Fibroblast of mammary gland (primary cell): ENCODE measurements at regions not wholly inside any gene's neighbourhood (a gene's known extent, or its start where the extent isn't known, plus 50 kb on each side); places are given as distances from the start of the nearest gene placed in this dataset.

Experiments used
- DNase-seq: peaks from one replicate; pipeline ENCODE4 v3.0.0-alpha.2; 2010; ENCODE audit warnings: low read depth
- H3K4me3 ChIP-seq: 2 replicates; pipeline ENCODE4 v1.5.1; 2011; ENCODE audit warnings: low read depth, mild to moderate bottlenecking, low read length, moderate library complexity; ENCODE audit not compliant: control insufficient read depth
- TF ChIP-seq, protein P1 (sequence below): conservative IDR thresholded peaks from 2 replicates; pipeline ENCODE4 v1.5.1; 2011; ENCODE audit warnings: low read depth, low read length, inconsistent platforms; ENCODE audit not compliant: control insufficient read depth, insufficient read depth

DNA sequence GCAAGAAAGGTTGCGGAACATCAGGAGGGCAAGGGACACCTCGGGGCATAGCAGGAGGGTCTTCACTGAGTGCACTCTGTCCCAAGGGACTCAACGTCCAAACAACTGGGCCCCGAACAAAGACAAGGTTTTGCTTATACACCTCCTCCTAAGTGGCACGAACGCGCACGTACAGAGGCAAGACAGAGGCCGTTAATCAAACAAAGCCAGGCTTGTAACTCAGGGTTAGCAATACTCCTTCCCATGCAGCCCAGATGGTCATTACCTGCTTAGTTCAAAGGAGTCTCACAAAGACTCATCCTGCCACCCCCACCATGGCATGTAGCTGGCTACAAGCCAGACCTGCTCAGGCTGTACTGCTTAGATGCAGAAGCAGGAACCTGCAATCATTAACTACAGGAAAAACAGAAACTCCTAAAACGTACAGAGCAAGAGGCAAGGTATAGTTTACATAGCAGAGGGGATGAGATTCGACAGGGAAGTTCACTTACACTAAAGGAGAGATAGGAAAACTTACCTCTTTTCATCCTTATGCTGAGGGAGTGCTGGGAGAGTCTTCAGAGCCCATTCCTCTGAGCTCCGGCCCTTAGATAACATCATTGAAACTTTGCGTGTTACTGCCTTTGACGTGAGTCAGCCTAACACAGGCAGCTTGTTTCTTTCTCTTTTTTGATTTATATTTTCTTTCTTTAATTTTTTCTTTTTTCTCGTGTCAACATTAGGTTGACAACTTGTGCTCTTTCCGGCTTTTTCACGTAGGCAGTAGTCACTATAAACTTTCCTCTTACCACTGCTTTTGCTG lies 1319.1 kb downstream of the TMEM121 start:
- H3K4me3 ChIP-seq: no peak overlapping the region
- TF ChIP-seq, protein P1, sequence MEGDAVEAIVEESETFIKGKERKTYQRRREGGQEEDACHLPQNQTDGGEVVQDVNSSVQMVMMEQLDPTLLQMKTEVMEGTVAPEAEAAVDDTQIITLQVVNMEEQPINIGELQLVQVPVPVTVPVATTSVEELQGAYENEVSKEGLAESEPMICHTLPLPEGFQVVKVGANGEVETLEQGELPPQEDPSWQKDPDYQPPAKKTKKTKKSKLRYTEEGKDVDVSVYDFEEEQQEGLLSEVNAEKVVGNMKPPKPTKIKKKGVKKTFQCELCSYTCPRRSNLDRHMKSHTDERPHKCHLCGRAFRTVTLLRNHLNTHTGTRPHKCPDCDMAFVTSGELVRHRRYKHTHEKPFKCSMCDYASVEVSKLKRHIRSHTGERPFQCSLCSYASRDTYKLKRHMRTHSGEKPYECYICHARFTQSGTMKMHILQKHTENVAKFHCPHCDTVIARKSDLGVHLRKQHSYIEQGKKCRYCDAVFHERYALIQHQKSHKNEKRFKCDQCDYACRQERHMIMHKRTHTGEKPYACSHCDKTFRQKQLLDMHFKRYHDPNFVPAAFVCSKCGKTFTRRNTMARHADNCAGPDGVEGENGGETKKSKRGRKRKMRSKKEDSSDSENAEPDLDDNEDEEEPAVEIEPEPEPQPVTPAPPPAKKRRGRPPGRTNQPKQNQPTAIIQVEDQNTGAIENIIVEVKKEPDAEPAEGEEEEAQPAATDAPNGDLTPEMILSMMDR: no peak
- DNase-seq: no peak

GRCh38 chr14:106846218-106846617 lies 1319.8 kb downstream of the TMEM121 start:
- no peak for DNase-seq
- TF ChIP-seq, protein P1: no peak
- no peak overlapping the region for H3K4me3 ChIP-seq

DNA sequence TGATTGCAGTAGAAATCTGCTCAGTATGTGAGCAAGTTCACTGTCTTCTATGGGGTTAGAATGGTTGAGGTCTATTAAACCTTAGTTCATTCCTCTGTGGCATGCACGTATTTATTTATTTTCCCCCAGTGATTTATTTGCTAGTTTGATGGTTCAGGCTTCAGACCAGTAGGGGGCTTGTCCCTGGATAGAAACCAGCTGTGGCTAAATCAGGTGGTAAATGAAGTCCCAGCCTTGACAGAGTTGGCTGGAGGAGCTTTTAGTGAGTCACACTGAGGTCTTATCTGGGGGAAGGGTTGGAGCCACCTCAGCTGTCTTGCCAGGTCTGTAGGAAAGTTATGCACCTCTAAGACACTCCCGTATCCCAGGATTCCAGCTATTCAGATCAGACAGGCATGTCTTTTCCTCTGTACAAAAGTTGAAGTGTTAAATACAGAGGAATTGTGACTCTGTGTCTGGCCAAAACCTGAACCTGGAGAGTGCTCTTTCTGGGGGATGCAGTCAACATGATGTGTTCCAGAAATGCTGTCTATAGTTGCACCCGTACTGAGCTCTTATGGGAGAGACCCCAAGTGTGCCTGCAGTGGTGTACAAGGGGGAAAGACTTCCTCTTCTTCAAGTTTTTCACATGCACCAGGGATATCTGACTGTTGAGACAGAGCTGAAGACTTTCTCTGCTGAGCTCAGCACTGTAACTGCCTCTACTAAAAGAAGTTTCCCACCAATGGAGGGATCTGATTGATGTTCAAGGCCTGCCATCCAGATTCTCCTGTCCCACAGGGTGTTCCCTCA lies 1322.1 kb downstream of the TMEM121 start:
- peak; percentile 24 for DNase-seq
- TF ChIP-seq, protein P1: no peak
- H3K4me3 ChIP-seq: no peak overlapping the region

DNA sequence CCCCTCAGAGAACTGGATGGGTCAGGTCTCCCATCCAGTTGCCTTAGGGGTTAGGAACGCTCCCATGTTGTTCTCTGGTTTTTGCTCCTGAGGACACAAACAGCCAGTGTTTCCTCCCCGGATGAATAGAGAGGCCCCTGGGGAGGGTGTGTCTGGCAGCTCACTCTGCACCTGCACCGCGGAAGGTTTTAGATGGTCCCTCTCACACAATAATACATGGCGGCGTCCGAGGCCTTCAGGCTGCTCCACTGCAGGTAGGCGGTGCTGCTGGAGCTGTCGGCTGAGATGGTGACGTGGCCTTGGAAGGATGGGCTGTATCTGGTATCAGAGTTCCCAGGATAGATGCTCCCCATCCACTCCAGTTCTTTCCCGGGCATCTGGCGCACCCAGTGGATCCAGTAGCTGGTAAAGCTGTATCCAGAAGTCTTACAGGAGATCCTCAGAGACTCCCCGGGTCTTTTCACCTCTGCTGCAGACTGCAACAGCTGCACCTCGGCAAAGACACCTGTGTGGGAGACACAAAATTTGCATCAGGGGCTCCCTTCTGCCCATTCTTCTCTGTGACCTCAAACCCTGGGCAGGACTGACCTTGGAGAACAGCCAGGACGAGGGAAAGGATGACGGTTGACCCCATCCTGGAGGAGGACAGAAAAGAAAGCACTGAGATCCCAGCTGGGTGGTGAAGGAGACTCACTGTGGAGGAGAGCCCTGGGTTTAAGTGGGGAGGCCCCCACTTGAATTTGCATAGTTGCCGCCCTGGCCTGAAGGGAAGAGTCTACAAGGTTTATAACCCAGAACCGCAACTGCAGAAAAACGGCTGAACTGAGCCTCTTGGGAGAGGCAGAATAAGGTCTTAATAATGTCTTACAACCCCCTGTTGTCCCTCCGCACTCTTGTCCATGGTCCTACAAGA lies 1324.8 kb downstream of the TMEM121 start:
- H3K4me3 ChIP-seq: no peak overlapping the region
- no peak for DNase-seq
- TF ChIP-seq, protein P1: no peak

- peak; percentile 14 for DNase-seq
- TF ChIP-seq, protein P1: peak; percentile 35
- no peak overlapping the region for H3K4me3 ChIP-seq
Measured at GRCh38 chr14:106872611-106873446, 1346.4 kb downstream of the TMEM121 start.

- no peak overlapping the region for H3K4me3 ChIP-seq
- TF ChIP-seq, protein P1: no peak
- DNase-seq: no peak
Measured at GRCh38 chr14:106874350-106874749, 1348.0 kb downstream of the TMEM121 start.
